GM12878 (cell line): ENCODE measurements at regions not wholly inside any gene's neighbourhood (a gene's known extent, or its start where the extent isn't known, plus 50 kb on each side); places are given as distances from the start of the nearest gene placed in this dataset.

Source experiments
- ATAC-seq: fragments of 200-7000 bp; cut with Tn5 transposase; 3 replicates; pipeline ENCODE4 v1.9.1; 2020; ENCODE audit warnings: mild to moderate bottlenecking, moderate library complexity
- BruUV-seq: library from RNA; stranded (reverse); fragments of 400-500 nt; replicated peaks from 2 replicates; lab custom pipeline; 2021; lab: Mats Ljungman, UMichigan
- CTCF ChIA-PET: fragments of 300-600 bp; sonication (Branson Sonifier 250); formaldehyde crosslinking; extraction: SDS; loops from one replicate; lab custom pipeline; 2021; ENCODE audit warnings: inconsistent platforms; lab: Yijun Ruan, JAX
- POLR2A ChIA-PET: fragments of 350-600 bp; formaldehyde crosslinking; extraction: SDS; loops from one replicate; lab custom pipeline; 2021; ENCODE audit warnings: inconsistent platforms; lab: Charles Lee
- RAD21 ChIA-PET: fragments of 300-600 bp; sonication (Branson Sonifier 250); formaldehyde crosslinking; loops from one replicate; lab custom pipeline; 2023; ENCODE audit warnings: antibody characterized with exemption; ENCODE audit not compliant: unreplicated experiment; lab: Charles Lee
- SMC1A ChIA-PET: fragments of 300-600 bp; sonication (Branson Sonifier 250); formaldehyde crosslinking; loops from one replicate; lab custom pipeline; 2023; ENCODE audit not compliant: unreplicated experiment, uncharacterized antibody; lab: Charles Lee
- DNase-seq: peaks from one replicate; pipeline ENCODE4 v3.0.0-alpha.2; 2011; ENCODE audit warnings: low read depth, low spot score
- FAIRE-seq: peaks from 3 replicates; lab custom pipeline; 2011; peaks lifted over from hg19 to GRCh38; lab: Jason Lieb, UNC
- H2AFZ ChIP-seq: 2 replicates; pipeline ENCODE4 v1.6.0; 2011; ENCODE audit warnings: low read depth, low read length, control low read depth; ENCODE audit not compliant: control insufficient read depth
- H3K27ac ChIP-seq: 2 replicates; pipeline ENCODE4 v1.5.1; 2011; ENCODE audit warnings: control low read depth; ENCODE audit not compliant: control insufficient read depth, insufficient read depth
- H3K27me3 ChIP-seq, 2 experiments: replicated peaks in 1 of 2; 2 replicates each; pipeline versions ENCODE4 v1.6.0 to v1.6.1; 2011; ENCODE audit warnings: low read length in 1 of 2; ENCODE audit not compliant: control insufficient read depth in 2 of 2, insufficient read depth in 2 of 2
- H3K36me3 ChIP-seq, 2 experiments: 2 replicates each; pipeline ENCODE4 v1.5.1; 2011; ENCODE audit warnings: low read length in 1 of 2; ENCODE audit not compliant: control insufficient read depth in 2 of 2, insufficient read depth in 2 of 2
- H3K4me1 ChIP-seq: 2 replicates; pipeline ENCODE4 v1.6.1; 2011; ENCODE audit warnings: mild to moderate bottlenecking, low read length, moderate library complexity, mixed read lengths; ENCODE audit not compliant: control insufficient read depth, insufficient read depth
- H3K4me2 ChIP-seq: 2 replicates; pipeline ENCODE4 v1.6.0; 2011; ENCODE audit warnings: control low read depth; ENCODE audit not compliant: control insufficient read depth, insufficient read depth
- H3K4me3 ChIP-seq: fragments of 200-600 bp; sonication (generic); 2 replicates; pipeline ENCODE4 v1.5.1; 2016
- H3K79me2 ChIP-seq: 2 replicates; pipeline ENCODE4 v1.6.0; 2011; ENCODE audit warnings: low read length; ENCODE audit not compliant: control insufficient read depth, insufficient read depth
- H3K9ac ChIP-seq: 2 replicates; pipeline ENCODE4 v1.8.0; 2011; ENCODE audit warnings: low read length, control low read depth, mixed read lengths; ENCODE audit not compliant: control insufficient read depth, insufficient read depth
- H3K9me3 ChIP-seq: replicated peaks from 3 replicates; pipeline ENCODE4 v1.5.1; 2011; ENCODE audit warnings: mild to moderate bottlenecking, low read length; ENCODE audit not compliant: control insufficient read depth, insufficient read depth
- H4K20me1 ChIP-seq: 2 replicates; pipeline ENCODE4 v1.6.0; 2011; ENCODE audit not compliant: control insufficient read depth, insufficient read depth
- CHD1 ChIP-seq: IDR thresholded peaks from 2 replicates; pipeline ENCODE4 v1.6.1; 2012; ENCODE audit warnings: low read depth, low read length, improper control_type of control experiment
- ETV6 ChIP-seq, 2 experiments: fragments of 450-650 bp in 1 of 2; IDR thresholded peaks in 1 of 2; conservative IDR thresholded peaks in 1 of 2; 2 replicates each; pipeline ENCODE4 v1.6.1; 2014; ENCODE audit warnings: antibody characterized with exemption in 1 of 2, borderline replicate concordance in 1 of 2, low read depth in 1 of 2, mild to moderate bottlenecking in 1 of 2, moderate library complexity in 1 of 2
- HDGF ChIP-seq: fragments of 450-650 bp; IDR thresholded peaks from 2 replicates; pipeline ENCODE4 v1.6.1; 2016; ENCODE audit warnings: antibody characterized with exemption
- JUND ChIP-seq: IDR thresholded peaks from 2 replicates; pipeline ENCODE4 v1.6.1; 2012; ENCODE audit warnings: low read depth, mild to moderate bottlenecking, low read length, improper control_type of control experiment, moderate library complexity
- NR2C2 ChIP-seq: IDR thresholded peaks from 2 replicates; pipeline ENCODE4 v1.6.1; 2011; ENCODE audit warnings: borderline replicate concordance, low read depth; ENCODE audit not compliant: control insufficient read depth, insufficient read length
- POLR2AphosphoS2 ChIP-seq: IDR thresholded peaks from 2 replicates; pipeline ENCODE4 v1.6.1; 2011; ENCODE audit warnings: low read depth, mild to moderate bottlenecking, low read length, improper control_type of control experiment, moderate library complexity
- POU2F2 ChIP-seq: IDR thresholded peaks from 3 replicates; pipeline ENCODE4 v1.6.1; 2011; ENCODE audit warnings: low read depth, mild to moderate bottlenecking, low read length, borderline replicate concordance
- RELA ChIP-seq: fragments of 450-650 bp; IDR thresholded peaks from 2 replicates; pipeline ENCODE4 v1.8.0; 2014; ENCODE audit warnings: borderline replicate concordance; ENCODE audit not compliant: partially characterized antibody
- SREBF2 ChIP-seq: IDR thresholded peaks from 2 replicates; pipeline ENCODE4 v1.6.1; 2012; ENCODE audit warnings: mild to moderate bottlenecking, low read length
- TCF3 ChIP-seq: IDR thresholded peaks from 2 replicates; pipeline ENCODE4 v1.6.1; 2012; ENCODE audit warnings: low read depth, mild to moderate bottlenecking, low read length, borderline replicate concordance; ENCODE audit not compliant: insufficient read depth
- WGBS: methylation state at CpG from one replicate; pipeline ENCODE4 v1.1.6; 2016; ENCODE audit warnings: low lambda C conversion rate; ENCODE audit not compliant: insufficient replicate concordance, insufficient coverage; ENCODE audit errors: missing lambda C conversion rate; 5-methylcytosine and 5-hydroxymethylcytosine counted together
- in situ Hi-C: fragments of 300-500 bp; cut with MboI; formaldehyde crosslinking; loops from 9 replicates; pipeline ENCODE4 v1.14.3; 2018; ENCODE audit warnings: mixed read lengths
- intact Hi-C: fragments of 100-400 bp; cut with micrococcal nuclease; formaldehyde crosslinking; loops from one replicate; pipeline ENCODE4 v1.14.2; 2022; ENCODE audit not compliant: unreplicated experiment
- TF ChIP-seq, protein P1 (sequence below): IDR thresholded peaks from 2 replicates; pipeline ENCODE4 v1.6.1; 2011; ENCODE audit warnings: low read depth, low read length, improper control_type of control experiment, borderline replicate concordance
- TF ChIP-seq, protein P2 (sequence below): fragments of 450-650 bp; IDR thresholded peaks from 2 replicates; pipeline ENCODE4 v1.6.1; 2017; ENCODE audit warnings: borderline replicate concordance
- TF ChIP-seq, protein P3 (sequence below): fragments of 450-650 bp; IDR thresholded peaks from 2 replicates; pipeline ENCODE4 v1.6.1; 2016; ENCODE audit warnings: mild to moderate bottlenecking, moderate library complexity, borderline replicate concordance

- TF ChIP-seq JUND (no peak), NR2C2 (no peak), HDGF (no peak), ETV6 (conservative IDR thresholded peaks at IDR 0.05 in 1 of 2, IDR thresholded peaks at IDR 0.05 in 1 of 2; ENCODE audit: borderline replicate concordance in 1 of 2, low read depth in 1 of 2) (no peak)
- TF ChIP-seq, protein P1, sequence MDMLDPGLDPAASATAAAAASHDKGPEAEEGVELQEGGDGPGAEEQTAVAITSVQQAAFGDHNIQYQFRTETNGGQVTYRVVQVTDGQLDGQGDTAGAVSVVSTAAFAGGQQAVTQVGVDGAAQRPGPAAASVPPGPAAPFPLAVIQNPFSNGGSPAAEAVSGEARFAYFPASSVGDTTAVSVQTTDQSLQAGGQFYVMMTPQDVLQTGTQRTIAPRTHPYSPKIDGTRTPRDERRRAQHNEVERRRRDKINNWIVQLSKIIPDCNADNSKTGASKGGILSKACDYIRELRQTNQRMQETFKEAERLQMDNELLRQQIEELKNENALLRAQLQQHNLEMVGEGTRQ = no peak
Measured at GRCh38 chr12:118727196-118727978, 254.0 kb upstream of the SRRM4 start (continued).

DNA sequence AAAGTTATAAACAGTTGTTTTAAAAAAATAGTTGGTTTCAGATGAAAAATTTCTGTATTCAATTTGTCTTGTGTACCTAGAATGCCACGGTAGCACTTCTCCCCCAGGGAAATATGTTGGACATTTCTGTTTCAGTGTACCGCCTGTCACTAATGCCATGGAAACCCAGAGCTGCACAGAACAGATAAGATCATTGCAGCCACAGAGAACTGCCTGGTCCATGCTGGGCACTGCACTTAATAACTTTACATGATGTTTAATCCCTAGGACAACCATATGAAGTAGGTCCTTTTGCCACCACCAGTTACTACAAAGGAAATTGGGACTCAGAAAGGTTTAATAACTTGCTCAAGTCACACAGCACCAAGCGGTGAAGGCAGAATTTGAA, 253.4 kb upstream of the SRRM4 start:
- Histone ChIP-seq H3K27me3 (no peaks in the 10 kb centered on the region), H3K4me2 (no peak overlapping the region), H3K79me2 (no peaks in the 10 kb centered on the region), H4K20me1 (no peaks in the 10 kb centered on the region), H3K9ac (no peak overlapping the region), H3K4me1 (no peaks in the 10 kb centered on the region), H3K4me3 (no peak overlapping the region), H3K27ac (no peak overlapping the region), H3K9me3 (no peaks in the 10 kb centered on the region), H3K36me3 (no peaks in the 10 kb centered on the region), H2AFZ (no peak overlapping the region)
- WGBS = 57% methylated on average over 3 of the region's 3 CpGs
- POLR2A ChIA-PET = no interaction called here
- CTCF ChIA-PET = no interaction called here
- no peak for ATAC-seq
- no peak for FAIRE-seq
- RAD21 ChIA-PET = no interaction called here
- BruUV-seq = no TSS peak
- intact Hi-C loops = no loop called here
- no peak for DNase-seq
- no peak for TF ChIP-seq CHD1
- TF ChIP-seq POLR2AphosphoS2 = no peak
- no peak for TF ChIP-seq TCF3
- TF ChIP-seq, protein P2, sequence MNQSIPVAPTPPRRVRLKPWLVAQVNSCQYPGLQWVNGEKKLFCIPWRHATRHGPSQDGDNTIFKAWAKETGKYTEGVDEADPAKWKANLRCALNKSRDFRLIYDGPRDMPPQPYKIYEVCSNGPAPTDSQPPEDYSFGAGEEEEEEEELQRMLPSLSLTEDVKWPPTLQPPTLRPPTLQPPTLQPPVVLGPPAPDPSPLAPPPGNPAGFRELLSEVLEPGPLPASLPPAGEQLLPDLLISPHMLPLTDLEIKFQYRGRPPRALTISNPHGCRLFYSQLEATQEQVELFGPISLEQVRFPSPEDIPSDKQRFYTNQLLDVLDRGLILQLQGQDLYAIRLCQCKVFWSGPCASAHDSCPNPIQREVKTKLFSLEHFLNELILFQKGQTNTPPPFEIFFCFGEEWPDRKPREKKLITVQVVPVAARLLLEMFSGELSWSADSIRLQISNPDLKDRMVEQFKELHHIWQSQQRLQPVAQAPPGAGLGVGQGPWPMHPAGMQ = no peak
- TF ChIP-seq, protein P3, sequence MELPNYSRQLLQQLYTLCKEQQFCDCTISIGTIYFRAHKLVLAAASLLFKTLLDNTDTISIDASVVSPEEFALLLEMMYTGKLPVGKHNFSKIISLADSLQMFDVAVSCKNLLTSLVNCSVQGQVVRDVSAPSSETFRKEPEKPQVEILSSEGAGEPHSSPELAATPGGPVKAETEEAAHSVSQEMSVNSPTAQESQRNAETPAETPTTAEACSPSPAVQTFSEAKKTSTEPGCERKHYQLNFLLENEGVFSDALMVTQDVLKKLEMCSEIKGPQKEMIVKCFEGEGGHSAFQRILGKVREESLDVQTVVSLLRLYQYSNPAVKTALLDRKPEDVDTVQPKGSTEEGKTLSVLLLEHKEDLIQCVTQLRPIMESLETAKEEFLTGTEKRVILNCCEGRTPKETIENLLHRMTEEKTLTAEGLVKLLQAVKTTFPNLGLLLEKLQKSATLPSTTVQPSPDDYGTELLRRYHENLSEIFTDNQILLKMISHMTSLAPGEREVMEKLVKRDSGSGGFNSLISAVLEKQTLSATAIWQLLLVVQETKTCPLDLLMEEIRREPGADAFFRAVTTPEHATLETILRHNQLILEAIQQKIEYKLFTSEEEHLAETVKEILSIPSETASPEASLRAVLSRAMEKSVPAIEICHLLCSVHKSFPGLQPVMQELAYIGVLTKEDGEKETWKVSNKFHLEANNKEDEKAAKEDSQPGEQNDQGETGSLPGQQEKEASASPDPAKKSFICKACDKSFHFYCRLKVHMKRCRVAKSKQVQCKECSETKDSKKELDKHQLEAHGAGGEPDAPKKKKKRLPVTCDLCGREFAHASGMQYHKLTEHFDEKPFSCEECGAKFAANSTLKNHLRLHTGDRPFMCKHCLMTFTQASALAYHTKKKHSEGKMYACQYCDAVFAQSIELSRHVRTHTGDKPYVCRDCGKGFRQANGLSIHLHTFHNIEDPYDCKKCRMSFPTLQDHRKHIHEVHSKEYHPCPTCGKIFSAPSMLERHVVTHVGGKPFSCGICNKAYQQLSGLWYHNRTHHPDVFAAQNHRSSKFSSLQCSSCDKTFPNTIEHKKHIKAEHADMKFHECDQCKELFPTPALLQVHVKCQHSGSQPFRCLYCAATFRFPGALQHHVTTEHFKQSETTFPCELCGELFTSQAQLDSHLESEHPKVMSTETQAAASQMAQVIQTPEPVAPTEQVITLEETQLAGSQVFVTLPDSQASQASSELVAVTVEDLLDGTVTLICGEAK = no peak
- no peak for TF ChIP-seq RELA
- no peak for TF ChIP-seq SREBF2
- no peak for TF ChIP-seq POU2F2
- SMC1A ChIA-PET = no interaction called here
- in situ Hi-C loops = no loop called here
